ENCODE measurements at regions not wholly inside any gene's neighbourhood (a gene's known extent, or its start where the extent isn't known, plus 50 kb on each side); places are given as distances from the start of the nearest gene placed in this dataset.

- ChIA-PET CTCF (interaction anchor here (0.6 kb wide), 2 partner anchors 17 to 38 kb away, joined by 3 read pairs; no protein-coding TSS in a partner anchor), POLR2A (no interaction called here)
- Histone ChIP-seq H3K9me3 (no peaks in the 10 kb centered on the region), H3K27ac (no peak overlapping the region), H3K4me1 (0 out of 3 replicates have a peak, but pooled peaks cover 3% of the 10 kb centered on the region), H3K4me2 (no peak overlapping the region), H3K4me3 (no peak overlapping the region)
- DNase-seq (ENCODE audit: low read depth in 1 of 2, low spot score in 1 of 2) (no peak), FAIRE-seq (no peak), ATAC-seq (no peak)
- WGBS (ENCODE audit: missing lambda C conversion rate): 4% methylated on average over 2 of the region's 2 CpGs
- TF ChIP-seq TP53 (CRISPR knock-in tag; IDR thresholded peaks at IDR 0.05): no peak
- TF ChIP-seq RCOR1 (IDR thresholded peaks at IDR 0.05; ENCODE audit: low read depth, low read length): no peak
- TF ChIP-seq FOSB (CRISPR knock-in tag; IDR thresholded peaks at IDR 0.05): no peak
- TF ChIP-seq, protein P1, sequence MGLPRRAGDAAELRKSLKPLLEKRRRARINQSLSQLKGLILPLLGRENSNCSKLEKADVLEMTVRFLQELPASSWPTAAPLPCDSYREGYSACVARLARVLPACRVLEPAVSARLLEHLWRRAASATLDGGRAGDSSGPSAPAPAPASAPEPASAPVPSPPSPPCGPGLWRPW (IDR thresholded peaks at IDR 0.05): no peak
- TF ChIP-seq MYC (IDR thresholded peaks at IDR 0.05; ENCODE audit: borderline replicate concordance, low read length): no peak
- no peak for TF ChIP-seq RAD21 (conservative IDR thresholded peaks at IDR 0.05 in 1 of 2, IDR thresholded peaks at IDR 0.05 in 1 of 2)
- no peak for TF ChIP-seq CEBPB (IDR thresholded peaks at IDR 0.05)
- TF ChIP-seq HEYL (CRISPR knock-in tag; IDR thresholded peaks at IDR 0.05): no peak
- TF ChIP-seq, protein P2, sequence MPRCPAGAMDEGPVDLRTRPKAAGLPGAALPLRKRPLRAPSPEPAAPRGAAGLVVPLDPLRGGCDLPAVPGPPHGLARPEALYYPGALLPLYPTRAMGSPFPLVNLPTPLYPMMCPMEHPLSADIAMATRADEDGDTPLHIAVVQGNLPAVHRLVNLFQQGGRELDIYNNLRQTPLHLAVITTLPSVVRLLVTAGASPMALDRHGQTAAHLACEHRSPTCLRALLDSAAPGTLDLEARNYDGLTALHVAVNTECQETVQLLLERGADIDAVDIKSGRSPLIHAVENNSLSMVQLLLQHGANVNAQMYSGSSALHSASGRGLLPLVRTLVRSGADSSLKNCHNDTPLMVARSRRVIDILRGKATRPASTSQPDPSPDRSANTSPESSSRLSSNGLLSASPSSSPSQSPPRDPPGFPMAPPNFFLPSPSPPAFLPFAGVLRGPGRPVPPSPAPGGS (IDR thresholded peaks at IDR 0.05): no peak
- no peak for TF ChIP-seq BHLHE40 (IDR thresholded peaks at IDR 0.05; ENCODE audit: low read depth, low read length)
- TF ChIP-seq HMGXB4 (CRISPR knock-in tag; IDR thresholded peaks at IDR 0.05; ENCODE audit: borderline replicate concordance): no peak
- no peak for TF ChIP-seq KDM5A (IDR thresholded peaks at IDR 0.05)
- no peak for TF ChIP-seq FOSL2 (IDR thresholded peaks at IDR 0.05)
- TF ChIP-seq FOSL2 (CRISPR knock-in tag; IDR thresholded peaks at IDR 0.05): no peak
- no peak for TF ChIP-seq CHD4 (IDR thresholded peaks at IDR 0.05; ENCODE audit: borderline replicate concordance)
- no peak for TF ChIP-seq ZNF302 (CRISPR knock-in tag; IDR thresholded peaks at IDR 0.05)
- no peak for TF ChIP-seq JUN (IDR thresholded peaks at IDR 0.05)
- no peak for TF ChIP-seq PHF8 (IDR thresholded peaks at IDR 0.05; ENCODE audit: borderline replicate concordance, low read depth)
- no peak for TF ChIP-seq CBX8 (IDR thresholded peaks at IDR 0.05)
- TF ChIP-seq SMC3 (IDR thresholded peaks at IDR 0.05): no peak
These were observed 939.5 kb upstream of the FANCL start for GRCh38 chr2:59180621-59181020.

DNA sequence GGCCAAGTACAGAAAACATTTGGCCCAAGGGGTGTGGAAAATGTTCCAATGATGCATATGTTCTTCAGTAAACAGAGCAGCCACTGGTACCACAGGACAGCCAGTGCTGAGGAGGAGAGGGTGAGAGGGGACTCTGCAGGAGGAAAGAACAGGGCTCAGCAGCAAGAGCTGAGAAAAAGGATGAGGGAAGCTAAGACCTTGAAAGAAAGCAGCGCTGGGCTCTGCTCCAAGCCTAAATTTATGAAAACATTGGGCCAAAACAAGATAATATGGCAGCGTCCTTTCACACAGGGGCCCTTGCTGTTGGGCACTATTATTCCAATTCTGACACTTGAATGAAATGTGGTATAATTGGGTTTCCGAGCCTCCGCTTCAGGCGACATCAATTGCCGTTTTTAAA is 939.0 kb upstream of the FANCL start:
- CTCF ChIA-PET: interaction anchor here (0.6 kb wide), 1 partner anchor 17 kb away, joined by 3 read pairs; no protein-coding TSS in a partner anchor
- Histone ChIP-seq H3K9me3 (no peaks in the 10 kb centered on the region), H3K4me2 (no peak overlapping the region), H3K27ac (no peak overlapping the region), H3K4me3 (no peak overlapping the region), H3K4me1 (0 out of 3 replicates have a peak, but pooled peaks cover 3% of the 10 kb centered on the region)
- DNase-seq (ENCODE audit: low read depth in 1 of 2, low spot score in 1 of 2) (no peak), ATAC-seq (no peak), FAIRE-seq (no peak)
- 52% methylated on average over 6 of the region's 6 CpGs for WGBS (ENCODE audit: missing lambda C conversion rate)
- POLR2A ChIA-PET: no interaction called here
- TF ChIP-seq ZC3H11A (IDR thresholded peaks at IDR 0.05) (no peak), RCOR1 (IDR thresholded peaks at IDR 0.05; ENCODE audit: low read depth, low read length) (no peak), CHD4 (IDR thresholded peaks at IDR 0.05; ENCODE audit: borderline replicate concordance) (no peak), FOSB (CRISPR knock-in tag; IDR thresholded peaks at IDR 0.05) (no peak), ZSCAN20 (CRISPR knock-in tag; IDR thresholded peaks at IDR 0.05) (no peak), MAFK (IDR thresholded peaks at IDR 0.05; ENCODE audit: partially characterized antibody) (no peak), ELK1 (IDR thresholded peaks at IDR 0.05; ENCODE audit: low read depth, low read length) (no peak), BHLHE40 (IDR thresholded peaks at IDR 0.05; ENCODE audit: low read depth, low read length) (no peak), HOXA7 (CRISPR knock-in tag; IDR thresholded peaks at IDR 0.05) (no peak), POLR2A (IDR thresholded peaks at IDR 0.05; ENCODE audit: low read length) (no peak), RFX5 (IDR thresholded peaks at IDR 0.05) (no peak)
- TF ChIP-seq, protein P2 (IDR thresholded peaks at IDR 0.05): no peak
- TF ChIP-seq, protein P3, sequence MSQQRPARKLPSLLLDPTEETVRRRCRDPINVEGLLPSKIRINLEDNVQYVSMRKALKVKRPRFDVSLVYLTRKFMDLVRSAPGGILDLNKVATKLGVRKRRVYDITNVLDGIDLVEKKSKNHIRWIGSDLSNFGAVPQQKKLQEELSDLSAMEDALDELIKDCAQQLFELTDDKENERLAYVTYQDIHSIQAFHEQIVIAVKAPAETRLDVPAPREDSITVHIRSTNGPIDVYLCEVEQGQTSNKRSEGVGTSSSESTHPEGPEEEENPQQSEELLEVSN (IDR thresholded peaks at IDR 0.05; ENCODE audit: borderline replicate concordance, low read depth): no peak
- TF ChIP-seq, protein P4, sequence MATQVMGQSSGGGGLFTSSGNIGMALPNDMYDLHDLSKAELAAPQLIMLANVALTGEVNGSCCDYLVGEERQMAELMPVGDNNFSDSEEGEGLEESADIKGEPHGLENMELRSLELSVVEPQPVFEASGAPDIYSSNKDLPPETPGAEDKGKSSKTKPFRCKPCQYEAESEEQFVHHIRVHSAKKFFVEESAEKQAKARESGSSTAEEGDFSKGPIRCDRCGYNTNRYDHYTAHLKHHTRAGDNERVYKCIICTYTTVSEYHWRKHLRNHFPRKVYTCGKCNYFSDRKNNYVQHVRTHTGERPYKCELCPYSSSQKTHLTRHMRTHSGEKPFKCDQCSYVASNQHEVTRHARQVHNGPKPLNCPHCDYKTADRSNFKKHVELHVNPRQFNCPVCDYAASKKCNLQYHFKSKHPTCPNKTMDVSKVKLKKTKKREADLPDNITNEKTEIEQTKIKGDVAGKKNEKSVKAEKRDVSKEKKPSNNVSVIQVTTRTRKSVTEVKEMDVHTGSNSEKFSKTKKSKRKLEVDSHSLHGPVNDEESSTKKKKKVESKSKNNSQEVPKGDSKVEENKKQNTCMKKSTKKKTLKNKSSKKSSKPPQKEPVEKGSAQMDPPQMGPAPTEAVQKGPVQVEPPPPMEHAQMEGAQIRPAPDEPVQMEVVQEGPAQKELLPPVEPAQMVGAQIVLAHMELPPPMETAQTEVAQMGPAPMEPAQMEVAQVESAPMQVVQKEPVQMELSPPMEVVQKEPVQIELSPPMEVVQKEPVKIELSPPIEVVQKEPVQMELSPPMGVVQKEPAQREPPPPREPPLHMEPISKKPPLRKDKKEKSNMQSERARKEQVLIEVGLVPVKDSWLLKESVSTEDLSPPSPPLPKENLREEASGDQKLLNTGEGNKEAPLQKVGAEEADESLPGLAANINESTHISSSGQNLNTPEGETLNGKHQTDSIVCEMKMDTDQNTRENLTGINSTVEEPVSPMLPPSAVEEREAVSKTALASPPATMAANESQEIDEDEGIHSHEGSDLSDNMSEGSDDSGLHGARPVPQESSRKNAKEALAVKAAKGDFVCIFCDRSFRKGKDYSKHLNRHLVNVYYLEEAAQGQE (IDR thresholded peaks at IDR 0.05): no peak

Data from A549 (cell line).